HG03064 (cell line): ENCODE measurements at regions not wholly inside any gene's neighbourhood (a gene's known extent, or its start where the extent isn't known, plus 50 kb on each side); places are given as distances from the start of the nearest gene placed in this dataset.
"Not testable (repeated sequence)": the region's sequence is repeated elsewhere in the genome, so short reads cannot be mapped to it uniquely, and the experiment has no call there.

Experiments used
- ATAC-seq: cut with Tn5 transposase; IDR thresholded peaks from one replicate; pipeline ENCODE4 v1.9.1; 2021; ENCODE audit warnings: low read depth; ENCODE audit not compliant: unreplicated experiment

DNA sequence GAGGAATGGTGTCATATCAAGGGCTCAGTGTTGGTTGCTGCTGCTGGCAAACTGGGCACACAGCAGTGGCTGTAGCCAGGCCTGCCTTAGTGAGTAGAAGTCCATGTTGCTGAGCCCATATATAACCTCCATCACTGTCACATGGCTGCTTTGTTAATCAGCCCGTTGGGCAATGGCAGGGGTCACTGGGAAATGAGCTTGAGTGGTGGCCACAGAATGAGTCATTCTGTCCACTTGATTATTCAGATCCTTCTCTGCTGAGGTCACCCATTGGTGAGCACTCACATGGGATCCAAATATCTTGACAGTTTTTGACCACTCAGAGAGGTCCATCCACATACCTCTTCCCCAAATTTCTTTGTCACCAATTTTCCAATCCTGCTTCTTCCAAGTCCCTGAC is 898.9 kb upstream of the EYS start:
- ATAC-seq = no peak

DNA sequence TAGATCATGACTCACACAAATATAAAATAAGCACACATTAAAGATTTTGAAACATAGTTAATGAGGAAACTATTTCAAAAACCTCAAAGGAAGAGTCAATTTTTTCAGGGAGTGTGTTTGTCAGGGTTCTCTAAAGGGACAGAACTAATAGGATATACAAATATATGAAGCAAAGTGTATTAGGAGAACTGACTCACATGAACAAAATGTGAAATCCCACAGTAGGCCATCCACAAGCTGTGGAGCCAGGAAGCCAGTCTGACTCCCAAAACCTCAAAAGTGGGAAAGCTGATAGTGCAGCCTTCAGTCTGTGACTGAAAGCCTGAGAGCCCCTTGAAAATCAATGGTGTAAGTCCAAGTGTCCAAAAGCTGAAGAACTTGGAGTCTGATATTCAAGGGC is 898.0 kb upstream of the EYS start:
- no peak for ATAC-seq

DNA sequence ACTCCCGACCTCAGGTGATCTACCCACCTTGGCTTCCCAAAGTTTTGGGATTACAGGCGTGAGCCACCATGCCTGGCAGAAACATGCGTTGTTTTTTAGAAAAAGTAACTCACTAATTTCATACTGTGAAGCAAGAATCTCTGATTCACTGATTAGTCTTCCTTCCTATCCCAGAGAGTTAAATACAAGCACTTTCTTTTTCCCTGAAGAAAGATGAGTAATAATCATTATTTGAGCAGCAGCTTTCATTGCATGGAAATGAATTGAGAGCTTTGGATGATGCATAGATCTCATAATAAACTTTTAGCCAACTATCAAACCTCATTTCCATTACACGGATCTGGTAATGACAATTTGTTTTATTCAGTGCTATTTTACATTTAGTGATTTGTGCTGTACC is 892.5 kb upstream of the EYS start:
- ATAC-seq = no peak

DNA sequence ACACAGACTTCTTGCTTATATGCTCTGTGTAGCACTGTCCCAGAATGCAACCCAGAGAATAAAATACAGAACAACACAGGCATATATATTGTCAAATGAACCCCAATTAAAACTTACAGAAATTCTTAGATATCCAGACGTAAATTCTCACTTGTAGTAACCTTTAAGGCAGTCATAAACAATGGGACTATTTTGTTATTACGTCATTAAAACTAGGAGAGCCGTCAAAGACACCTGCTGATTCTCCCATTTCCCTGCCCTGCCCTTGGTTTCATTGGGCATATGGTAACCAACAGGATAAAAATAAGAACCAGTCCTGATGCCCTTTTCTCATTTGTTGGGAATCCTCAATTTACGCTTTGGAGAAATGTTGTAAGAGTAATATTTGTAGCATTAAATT is 871.3 kb upstream of the EYS start:
- ATAC-seq = no peak

DNA sequence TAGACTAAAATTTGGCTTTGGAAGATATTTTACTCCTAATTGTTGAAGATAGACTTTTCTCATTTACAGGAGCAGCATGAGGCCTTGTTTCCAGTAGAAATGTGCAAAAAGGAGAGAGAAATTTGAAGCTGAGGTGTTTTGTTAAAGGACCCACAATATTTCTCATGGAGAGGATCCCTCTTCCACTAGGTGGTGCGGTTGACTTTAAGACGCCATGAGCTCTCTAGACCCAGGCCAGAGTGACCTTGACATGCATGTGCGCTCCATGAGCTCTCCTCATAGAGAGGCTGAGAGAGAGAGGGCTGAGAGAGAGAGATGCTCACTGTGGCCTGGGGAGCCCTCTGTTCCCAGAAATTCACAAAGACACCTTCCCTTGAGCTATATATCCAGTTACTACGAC is 861.2 kb upstream of the EYS start:
- ATAC-seq = no peak

DNA sequence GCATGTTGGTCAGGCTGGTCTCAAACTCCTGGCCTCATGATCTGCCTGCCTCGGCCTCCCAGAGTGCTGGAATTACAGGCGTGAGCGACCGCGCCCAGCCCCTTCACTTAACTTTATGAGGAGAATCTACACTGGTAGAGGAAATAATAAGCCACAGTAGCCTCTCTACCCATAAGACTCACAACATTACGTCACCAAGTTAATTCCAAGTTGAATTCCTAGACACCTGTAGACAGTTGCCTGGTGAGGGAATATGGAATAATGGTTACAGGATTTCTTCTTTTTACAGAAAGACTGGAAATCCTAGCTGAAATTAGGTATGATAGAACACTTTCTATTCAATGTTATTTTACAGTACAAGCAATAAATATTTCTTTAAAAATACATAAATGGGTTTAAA is 854.5 kb upstream of the EYS start:
- ATAC-seq = no peak

DNA sequence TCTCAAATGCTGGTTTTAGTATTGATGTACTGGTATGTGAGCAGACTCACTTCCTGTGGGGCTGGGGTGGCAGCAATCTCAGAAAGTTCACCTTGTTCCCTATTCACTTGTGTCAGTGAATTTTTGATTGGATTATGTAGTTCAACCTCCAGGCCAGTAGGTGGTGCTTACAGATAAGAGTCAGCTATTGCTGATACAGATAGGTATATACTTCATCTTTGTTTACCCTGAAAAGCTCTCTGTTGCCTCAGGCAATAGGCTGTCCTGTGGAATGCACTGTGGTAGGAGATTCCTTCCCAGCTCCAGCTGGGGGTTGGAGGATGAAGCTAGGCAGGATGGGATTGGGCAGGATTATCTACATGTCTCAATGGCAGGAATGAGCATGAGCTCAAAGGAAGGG is 851.2 kb upstream of the EYS start:
- ATAC-seq = no peak

DNA sequence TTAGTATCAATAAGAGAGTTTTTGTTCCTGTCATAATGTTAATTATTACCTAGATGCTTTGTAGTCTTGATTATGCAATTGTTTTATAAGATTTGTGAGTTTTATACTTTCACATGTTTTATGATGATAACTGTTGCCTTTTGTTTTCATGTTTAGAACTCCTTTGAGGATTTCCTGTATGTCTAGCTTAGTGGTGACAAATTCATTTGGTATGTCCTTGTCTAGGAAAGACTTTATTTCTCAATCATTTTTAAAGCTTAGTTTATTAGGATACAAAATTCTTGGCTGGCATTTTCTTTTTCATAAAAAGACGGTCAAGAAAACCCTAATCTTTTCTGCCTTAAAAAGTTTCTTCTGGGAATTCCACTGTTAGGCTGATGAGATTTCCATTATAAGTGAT is 849.9 kb upstream of the EYS start:
- ATAC-seq = no peak

DNA sequence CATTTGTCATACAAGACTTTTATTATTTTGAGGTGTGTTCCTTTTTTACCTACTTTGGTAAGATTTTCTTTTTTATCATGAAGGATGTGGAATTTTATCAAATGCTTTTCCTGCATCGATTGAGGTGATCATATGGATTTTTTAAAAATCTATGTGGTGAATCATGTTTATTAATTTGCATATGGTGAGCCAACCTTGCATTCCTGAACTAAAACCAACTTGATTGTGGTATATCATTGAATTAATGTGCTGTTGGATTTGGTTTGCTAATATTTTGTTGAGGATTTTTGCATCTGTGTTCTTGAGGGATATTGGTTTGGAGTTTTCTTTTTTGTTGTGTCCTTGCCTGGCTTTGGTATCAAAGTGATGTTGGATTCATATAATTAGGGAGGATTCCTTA is 848.1 kb upstream of the EYS start:
- ATAC-seq = no peak

DNA sequence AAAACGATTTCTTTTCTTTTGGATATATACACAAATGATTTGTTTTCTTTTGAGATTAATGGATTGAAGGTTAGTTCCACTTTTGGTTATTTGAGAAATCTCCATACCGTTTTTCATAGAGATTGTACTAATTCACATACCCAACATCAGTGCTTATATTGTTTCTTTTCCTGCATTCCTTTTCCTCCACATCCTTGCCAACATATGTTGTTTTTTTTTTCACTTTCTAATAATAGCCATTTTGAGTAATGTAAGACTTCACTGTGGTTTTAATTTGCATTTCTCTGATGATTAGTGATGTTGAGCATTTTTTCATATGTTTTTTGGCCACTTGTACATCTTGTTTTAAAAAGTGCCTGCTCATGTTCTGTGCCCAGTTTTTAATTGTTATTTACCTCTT is 846.4 kb upstream of the EYS start:
- no peak for ATAC-seq

DNA sequence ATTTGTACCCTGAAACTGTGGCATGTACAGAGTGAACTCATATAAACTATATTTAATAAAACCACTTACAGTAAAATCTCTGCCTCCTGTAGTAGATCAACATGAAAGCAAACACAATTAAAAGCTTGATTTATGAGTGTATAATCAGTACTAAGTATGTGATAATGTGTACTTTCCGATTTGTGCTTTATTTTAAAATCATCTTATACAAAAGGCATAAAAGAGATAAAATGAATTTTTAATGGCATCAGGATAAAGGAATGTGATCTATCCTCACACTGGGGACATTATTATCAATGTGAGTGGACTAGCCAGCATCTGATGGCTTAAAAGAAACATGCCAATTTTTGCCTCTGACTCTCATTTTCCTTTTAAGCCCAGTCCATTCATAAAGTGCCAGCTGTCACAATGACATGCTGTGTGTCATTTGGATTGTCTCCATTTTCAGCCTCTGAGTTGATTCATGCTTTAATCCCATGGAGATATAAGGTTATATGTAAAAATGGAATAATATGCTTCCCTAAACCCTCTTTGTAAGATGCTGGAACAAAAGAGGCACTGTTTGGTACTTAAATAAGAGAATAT is 831.6 kb upstream of the EYS start:
- no peak for ATAC-seq

DNA sequence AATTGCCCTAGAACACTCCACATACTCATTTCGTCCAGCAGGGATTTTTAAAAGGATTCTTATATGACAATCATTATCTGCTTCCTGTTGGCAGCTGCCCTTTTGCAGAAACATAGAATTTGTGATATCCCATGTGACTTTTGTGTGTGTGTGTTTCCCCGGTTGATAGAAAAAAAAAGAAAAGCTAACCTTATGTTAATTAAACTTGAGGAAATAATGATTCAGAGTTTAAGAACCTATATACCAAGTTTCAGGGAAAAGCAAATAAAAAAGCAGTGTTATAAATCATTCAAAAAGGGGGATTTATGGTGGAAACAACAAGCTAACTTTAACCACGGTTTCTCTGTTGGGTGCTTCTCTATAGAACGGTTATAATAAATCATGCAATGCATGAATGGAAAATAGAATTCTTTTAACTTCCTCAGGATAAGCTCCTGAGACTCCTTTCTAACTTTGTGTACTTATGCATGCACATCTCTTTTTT is 826.9 kb upstream of the EYS start:
- no peak for ATAC-seq

DNA sequence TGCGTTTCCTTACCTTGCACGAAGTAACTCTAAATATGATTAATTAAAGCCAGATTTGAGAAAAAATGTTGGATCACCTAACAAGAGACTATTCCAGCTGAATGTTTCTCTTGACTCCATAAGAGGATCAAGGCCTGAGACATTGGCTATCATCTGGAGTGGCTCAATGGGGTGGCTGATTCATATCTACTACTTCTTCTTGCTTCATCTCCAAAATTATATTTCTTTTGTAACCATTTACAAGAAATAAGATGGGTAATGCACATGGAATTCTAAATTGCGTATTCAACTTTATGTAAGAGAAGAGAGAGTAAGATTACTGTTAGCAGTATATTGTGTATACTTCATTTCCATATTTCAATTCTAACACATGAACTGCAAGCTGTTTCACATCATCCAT is 819.0 kb upstream of the EYS start:
- no peak for ATAC-seq

DNA sequence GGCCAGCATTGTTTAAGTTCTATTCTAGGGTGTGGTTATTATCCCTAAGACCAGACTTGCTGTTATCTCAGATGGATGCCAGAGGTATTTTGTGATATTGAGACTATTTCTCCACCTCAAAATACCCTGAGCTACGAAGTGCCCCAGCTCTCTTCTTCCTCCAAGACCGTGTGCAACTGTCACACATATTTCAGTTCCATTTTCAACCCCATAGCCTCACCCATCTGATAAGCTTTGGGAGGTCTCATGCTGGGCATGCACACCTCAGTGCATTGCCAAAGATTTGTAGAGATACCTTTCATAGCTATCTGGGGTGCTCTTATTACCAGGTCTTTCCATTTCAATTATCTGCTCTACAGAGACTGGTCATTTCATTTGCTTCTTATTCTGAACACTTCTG is 815.8 kb upstream of the EYS start:
- ATAC-seq = no peak

DNA sequence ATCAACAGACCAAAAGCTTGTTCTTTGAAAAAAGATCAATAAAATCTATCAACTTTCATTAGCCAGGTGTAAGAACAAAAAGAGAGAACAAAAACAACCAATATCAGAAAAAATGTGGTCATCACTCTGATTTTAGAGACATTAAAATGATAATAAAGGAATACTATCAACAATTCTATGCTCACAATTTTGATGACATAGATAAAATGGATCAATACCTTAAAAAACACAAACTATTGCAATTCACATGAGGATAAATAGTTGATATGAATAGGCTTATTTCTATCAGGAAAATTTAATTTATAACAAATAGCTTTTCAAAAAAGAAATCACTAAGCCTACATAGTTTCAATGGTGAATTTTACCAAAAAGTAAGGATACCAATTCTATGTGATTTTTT is 809.4 kb upstream of the EYS start:
- no peak for ATAC-seq

DNA sequence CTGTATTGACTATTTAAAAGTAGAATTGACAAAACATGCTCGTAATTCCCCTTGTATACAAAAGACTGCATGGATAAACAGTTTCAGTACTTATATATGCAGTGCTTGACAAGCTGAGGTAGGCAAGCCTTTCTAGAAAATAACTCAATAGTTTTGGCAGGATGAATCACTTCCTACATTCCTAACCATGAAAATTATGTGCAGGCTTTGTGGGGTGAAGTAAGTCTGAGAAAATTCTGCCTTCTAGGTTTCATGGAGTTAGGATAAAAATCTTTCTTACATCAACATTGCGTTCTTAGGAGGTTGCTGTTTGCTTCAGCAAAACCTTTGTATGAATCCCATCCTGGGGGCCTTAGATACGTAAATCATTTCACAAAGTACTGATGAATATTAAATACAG is 801.4 kb upstream of the EYS start:
- ATAC-seq = no peak

DNA sequence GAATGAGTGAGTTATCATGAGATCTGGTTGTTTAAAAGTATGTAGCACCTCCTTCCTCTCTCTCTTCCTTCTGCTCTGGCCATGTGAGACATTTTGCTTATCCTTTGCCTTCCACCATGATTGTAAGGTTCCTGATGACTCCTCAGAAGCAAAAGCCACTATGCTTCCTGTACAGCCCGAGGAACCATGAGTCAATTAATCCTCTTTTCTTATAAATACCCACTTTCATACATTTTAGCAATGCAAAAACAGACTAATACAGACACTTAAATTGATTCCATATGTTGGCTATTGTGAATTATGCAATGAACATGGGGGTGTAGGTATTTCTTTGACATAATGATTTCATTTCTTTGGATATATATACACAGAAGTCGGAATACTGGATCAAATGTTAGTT is 792.8 kb upstream of the EYS start:
- no peak for ATAC-seq

DNA sequence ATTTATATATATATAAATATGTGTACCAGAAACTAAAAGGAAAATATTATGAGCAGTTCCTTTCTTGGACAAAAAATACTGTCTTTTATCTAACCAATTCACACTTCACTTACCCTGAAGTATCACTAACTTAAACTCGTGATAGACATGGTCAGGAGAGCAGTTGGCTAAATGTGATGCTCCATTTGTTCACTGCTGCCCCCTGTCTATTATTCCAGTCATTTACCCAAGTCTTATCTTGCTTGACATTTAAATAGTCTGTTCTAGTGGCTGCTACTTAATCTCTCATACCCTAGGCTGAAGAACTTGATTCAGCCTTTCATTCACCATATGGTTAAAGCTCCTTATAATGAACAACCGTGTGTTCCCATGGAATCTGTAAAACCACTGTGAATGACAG is 789.6 kb upstream of the EYS start:
- ATAC-seq = no peak

DNA sequence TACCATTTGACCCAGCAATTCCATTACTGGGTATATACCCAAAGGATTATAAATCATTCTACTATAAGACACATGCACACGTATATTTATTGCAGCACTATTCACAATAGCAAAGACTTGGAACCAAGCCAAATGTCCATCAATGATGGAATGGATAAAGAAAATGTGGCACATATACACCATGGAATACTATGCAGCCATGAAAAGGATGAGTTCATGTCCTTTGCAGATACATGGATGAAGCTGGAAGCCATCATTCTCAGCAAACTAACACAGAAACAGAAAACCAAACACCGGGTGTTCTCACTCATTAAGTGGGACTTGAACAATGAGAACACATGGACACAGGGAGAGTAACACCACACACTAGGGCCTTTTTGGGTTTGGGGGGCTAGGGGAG is 787.6 kb upstream of the EYS start:
- ATAC-seq = not testable (repeated sequence)

DNA sequence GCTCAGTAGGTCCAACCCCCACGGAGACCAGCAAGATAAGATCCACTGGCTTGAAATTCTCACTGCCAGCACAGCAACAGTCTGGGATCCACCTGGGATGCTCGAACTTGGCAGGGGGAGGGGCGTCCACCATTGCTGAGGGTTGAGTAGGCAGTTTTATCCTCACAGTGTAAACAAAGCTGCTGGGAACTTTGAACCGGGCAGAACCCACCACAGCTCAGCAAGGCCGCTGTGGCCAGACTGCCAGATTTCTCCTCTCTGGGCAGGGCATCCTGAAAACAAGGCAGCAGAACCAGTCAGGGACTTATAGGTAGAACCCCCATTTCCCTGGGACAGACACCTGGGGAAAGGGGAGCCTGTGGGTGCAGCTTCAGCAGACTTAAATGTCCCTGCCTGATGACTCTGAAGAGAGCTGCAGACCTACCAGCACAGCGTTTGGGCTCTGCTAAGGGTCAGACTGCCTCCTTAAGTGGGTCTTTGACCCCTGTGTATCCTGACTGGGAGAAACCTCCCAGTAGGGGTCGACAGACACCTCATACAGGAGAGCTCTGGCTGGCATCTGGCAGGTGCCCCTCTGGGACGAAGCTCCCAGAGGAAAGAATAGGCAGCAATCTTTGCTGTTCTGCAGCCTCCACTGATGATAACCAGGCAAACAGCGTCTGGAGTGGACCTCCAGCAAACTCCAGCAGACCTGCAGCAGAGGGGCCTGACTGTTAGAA is 782.4 kb upstream of the EYS start:
- no peak for ATAC-seq

DNA sequence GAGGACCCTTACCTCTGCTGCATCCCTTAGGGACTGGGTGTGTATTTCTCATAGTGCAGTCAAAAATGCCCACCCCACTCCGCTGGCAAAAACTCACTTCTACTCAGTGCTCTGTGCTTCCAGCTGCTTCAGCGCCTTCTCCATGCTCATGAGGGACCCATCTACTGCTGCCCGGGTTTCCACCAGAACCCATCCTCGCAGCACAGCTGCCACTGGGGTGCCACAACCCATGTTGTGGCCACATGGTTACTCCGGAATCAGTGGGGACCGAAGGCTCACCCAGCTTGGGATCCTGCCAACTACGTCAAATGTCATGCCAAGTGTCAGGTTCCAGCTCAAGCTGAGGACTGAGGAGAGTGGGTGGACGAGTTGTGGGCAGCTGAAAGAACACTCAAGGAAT is 774.2 kb upstream of the EYS start:
- no peak for ATAC-seq

DNA sequence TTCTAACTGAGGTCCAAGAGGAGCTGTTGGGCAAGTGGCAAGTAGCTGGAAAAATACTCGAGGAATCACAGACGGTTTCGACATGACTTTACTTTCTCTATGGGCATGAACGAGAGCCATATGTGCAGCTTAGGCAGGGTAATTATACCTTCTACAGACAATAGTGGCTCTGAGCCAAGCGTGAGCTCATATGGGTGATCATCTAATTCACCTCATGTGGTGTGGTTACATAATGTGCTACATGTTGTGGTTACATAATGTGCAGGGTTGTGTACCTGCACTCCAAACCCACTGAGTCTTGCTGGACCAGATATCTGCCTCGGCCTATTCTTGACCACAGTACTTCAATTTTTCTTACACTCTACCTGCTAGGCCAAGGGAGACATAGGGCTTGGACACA is 771.7 kb upstream of the EYS start:
- no peak for ATAC-seq

DNA sequence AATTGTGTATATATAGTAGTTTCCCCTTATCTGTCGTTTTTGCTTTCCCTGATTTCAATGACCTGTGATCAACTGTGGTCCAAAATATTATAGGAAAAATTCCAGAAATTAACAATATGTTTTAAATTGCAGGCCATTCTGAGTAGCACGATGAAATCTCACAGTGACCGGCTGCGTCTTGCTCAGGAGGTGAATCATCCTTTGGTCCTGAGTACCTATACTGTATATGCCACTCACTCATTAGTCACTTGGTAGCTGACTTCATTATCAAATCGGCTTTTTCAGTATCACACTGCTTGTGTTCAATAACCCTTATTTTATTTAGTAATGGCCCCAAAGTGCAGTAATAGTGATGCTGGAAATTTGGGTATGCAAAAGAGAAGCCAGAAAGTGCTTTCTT is 728.3 kb upstream of the EYS start:
- no peak for ATAC-seq
